NCI-H69 (cell line): ENCODE measurements at regions not wholly inside any gene's neighbourhood (a gene's known extent, or its start where the extent isn't known, plus 50 kb on each side); places are given as distances from the start of the nearest gene placed in this dataset.
"Not testable (repeated sequence)": the region's sequence is repeated elsewhere in the genome, so short reads cannot be mapped to it uniquely, and the experiment has no call there.

Experiments used
- DNase-seq: peaks from one replicate; lab custom pipeline; 2025; lab: John Stamatoyannopoulos, UW

DNA sequence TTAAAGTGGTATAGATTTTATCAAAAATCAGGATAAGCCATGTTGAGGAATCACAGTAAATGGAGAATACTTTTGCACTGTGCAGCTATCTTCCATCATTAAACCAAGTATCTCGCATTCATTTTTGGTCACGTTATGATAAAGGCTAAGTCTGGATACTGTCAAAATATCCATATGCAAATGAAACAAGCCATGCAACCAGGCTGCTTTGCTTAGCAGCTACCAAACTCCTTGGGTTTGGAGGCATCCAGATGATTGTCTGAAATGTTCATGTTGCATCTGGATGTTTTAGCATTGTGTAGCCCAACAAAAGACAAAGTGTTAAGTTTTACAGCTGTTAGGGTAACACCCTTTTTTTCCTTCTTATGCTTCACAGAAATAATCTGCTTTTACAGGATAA is 322.9 kb upstream of the MDFIC2 start:
- no peak for DNase-seq

GRCh38 chr3:70631716-70632307 is 319.4 kb upstream of the MDFIC2 start:
- DNase-seq, result no peak

DNA sequence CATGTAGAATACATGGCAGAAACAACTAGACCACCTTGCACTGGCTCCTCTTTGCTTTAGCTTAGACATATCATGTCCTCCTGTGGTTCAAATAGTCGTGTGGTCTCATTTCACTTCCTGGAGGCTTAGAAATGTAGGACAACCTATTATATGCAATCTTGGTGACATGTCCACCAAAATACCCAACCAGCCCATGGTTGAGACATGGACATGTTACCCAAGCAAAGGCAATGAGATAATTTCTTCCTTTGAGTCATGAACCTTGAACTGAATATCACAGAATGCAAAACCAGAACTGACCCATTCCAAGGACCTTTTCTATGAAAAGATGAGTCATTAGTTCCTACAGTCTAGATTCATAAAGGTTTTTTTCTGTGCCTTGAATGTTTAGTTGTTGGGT is 309.0 kb upstream of the MDFIC2 start:
- DNase-seq, result no peak

GRCh38 chr3:70620956-70621355 is 308.5 kb upstream of the MDFIC2 start:
- peak; percentile 79 for DNase-seq

GRCh38 chr3:70620367-70620766 is 307.9 kb upstream of the MDFIC2 start:
- no peak for DNase-seq

GRCh38 chr3:70618151-70618550 is 305.7 kb upstream of the MDFIC2 start:
- DNase-seq, result no peak

DNA sequence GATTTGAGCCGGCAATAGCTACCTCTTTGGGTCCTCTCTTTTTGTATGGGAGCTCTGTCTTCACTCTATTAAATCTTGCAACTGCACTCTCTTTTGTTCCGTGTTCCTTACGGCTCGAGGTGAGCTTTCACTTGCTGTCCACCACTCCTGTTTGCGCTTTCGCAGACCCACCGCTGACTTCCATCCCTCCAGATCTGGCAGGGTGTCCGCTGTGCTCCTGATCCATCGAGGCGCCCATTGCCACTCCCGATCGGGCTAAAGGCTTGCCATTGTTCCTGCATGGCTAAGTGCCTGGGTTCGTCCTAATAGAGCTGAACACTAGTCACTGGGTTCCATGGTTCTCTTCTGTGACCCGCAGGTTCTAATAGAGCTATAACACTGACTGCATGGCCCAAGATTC is 304.9 kb upstream of the MDFIC2 start:
- not testable (repeated sequence) for DNase-seq

- DNase-seq, result no peak
These were observed 302.8 kb upstream of the MDFIC2 start for GRCh38 chr3:70615286-70615685.

DNA sequence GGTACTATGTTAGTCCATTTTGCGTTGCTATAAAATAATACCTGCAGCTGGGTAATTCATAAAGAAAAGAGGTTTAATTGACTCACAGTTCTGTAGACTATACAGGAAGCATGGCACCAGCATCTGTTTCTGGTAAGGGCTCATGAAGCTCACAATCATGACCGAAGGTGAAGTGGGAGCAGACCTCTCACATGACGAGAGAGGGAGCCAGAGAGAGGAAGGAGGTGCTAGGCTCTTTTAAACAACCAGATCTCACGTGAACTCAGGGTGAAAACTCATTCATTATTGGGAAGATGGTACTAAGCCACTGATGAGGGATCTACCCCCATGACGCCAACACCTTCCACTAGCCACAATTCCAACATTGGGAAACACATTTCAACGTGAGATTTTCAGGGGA is 301.7 kb upstream of the MDFIC2 start:
- no peak for DNase-seq

DNA sequence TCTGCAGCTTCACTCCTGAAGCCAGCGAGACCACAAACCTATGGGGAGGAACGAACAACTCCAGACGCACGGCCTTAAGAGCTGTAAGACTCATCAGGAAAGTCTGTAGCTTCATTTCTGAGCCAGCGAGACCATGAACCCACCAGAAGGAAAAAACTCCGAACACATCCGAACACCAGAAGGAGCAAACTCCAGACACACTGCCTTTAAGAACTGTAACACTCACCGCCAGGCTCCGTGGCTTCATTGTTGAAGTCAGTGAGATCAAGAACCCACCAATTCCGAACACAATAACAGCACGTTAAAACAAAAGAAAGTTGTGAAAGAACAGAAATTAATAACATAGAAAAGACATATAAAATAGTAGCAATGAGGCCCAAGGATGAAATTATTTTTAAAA is 300.5 kb upstream of the MDFIC2 start:
- no peak for DNase-seq

GRCh38 chr3:70611667-70612277 is 299.3 kb upstream of the MDFIC2 start:
- DNase-seq, result not testable (repeated sequence)

- DNase-seq, result peak; percentile 64
These were observed 296.0 kb upstream of the MDFIC2 start for GRCh38 chr3:70608434-70608833.

DNA sequence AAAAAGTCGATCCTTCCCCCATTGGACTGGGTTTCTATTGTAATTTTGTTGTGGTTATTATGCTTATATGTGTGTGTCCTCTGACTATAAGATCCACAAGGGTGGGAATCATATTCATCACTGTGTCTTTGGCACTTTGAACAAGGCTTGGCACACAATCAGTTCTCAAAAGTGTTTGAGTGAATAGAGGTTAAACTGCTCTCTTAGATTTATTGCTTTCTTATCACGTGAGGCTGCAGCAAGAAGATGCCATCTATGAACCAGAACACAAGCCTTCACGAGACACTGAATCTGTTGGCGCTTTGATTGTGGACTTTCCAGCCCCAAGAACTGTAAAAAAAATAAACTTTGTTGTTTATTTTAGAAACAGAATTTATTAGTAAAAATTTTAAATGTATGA is 295.0 kb upstream of the MDFIC2 start:
- peak; percentile 41 for DNase-seq

- DNase-seq, result peak; percentile 38
These were observed 293.6 kb upstream of the MDFIC2 start for GRCh38 chr3:70606018-70606417.

- DNase-seq, result no peak
These were observed 290.7 kb upstream of the MDFIC2 start for GRCh38 chr3:70603103-70603502.

- DNase-seq, result no peak
These were observed 284.9 kb upstream of the MDFIC2 start for GRCh38 chr3:70597312-70597711.

GRCh38 chr3:70583682-70584081 is 271.2 kb upstream of the MDFIC2 start:
- peak; percentile 36 for DNase-seq

DNA sequence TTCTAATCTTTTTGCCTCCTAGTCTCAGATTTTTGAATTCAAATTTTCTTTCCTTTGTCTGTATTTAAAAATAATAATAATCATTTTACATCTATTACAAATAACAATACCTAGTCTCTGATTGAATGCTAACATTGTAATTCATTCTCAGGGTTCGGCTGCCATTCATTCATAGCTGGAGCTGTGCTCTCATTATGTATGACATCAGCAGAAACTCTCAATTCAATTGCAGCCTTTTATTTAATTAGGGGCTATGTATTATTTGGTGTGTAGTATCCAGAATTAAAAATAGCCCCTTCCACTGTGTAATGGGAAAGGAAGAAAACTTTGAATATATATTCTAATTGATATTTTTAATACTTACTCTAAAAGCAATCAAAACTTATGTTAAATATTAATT is 270.4 kb upstream of the MDFIC2 start:
- DNase-seq, result peak; percentile 50

GRCh38 chr3:70580021-70580420 is 267.6 kb upstream of the MDFIC2 start:
- DNase-seq, result no peak

- no peak for DNase-seq
These were observed 259.3 kb upstream of the MDFIC2 start for GRCh38 chr3:70571696-70572095.

- no peak for DNase-seq
These were observed 258.1 kb upstream of the MDFIC2 start for GRCh38 chr3:70570584-70570983.

DNA sequence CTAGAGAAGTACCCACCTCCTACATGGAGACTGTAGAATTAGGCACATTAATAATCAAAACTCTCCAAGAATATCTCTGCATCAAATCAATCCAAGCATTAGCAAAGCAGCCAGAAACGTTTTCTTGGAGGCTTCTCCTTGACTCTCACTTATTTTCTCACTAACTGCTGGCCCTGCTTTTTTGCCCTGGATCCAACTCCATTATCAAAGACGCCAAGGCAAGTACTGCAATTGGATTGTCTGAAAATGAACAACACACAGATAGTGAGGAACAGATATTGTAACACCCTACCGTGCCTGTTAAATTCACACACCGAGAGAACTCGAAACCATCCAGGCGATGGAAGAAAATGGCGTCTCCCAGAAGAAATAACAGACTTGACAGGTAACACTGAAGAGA is 256.2 kb upstream of the MDFIC2 start:
- DNase-seq, result no peak

DNA sequence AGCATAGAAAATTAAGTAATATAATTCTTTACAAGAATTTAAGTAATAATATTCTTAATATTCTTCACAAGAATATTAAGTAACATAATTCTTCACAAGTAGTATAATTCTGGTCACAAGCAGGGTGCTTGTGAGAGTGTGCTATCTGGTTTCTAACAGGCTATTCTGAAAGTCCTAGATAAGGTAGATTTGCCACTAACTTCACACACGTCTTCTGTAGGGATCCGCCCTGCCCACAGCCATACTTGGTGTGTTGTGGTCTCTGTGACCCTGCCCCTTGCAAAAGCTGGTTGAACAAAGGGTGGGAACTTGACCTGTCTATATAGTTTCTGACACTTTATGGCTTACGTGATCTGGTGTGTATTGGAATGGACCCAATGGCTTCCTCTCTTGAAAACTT is 253.4 kb upstream of the MDFIC2 start:
- no peak for DNase-seq

GRCh38 chr3:70564552-70564951 is 252.1 kb upstream of the MDFIC2 start:
- DNase-seq, result no peak
